GM12878 (cell line): ENCODE measurements at regions not wholly inside any gene's neighbourhood (a gene's known extent, or its start where the extent isn't known, plus 50 kb on each side); places are given as distances from the start of the nearest gene placed in this dataset.

Source experiments
- ATAC-seq: fragments of 200-7000 bp; cut with Tn5 transposase; 3 replicates; pipeline ENCODE4 v1.9.1; 2020; ENCODE audit warnings: mild to moderate bottlenecking, moderate library complexity
- BruUV-seq: library from RNA; stranded (reverse); fragments of 400-500 nt; replicated peaks from 2 replicates; lab custom pipeline; 2021; lab: Mats Ljungman, UMichigan
- CTCF ChIA-PET: fragments of 300-600 bp; sonication (Branson Sonifier 250); formaldehyde crosslinking; extraction: SDS; loops from one replicate; lab custom pipeline; 2021; ENCODE audit warnings: inconsistent platforms; lab: Yijun Ruan, JAX
- POLR2A ChIA-PET: fragments of 350-600 bp; formaldehyde crosslinking; extraction: SDS; loops from one replicate; lab custom pipeline; 2021; ENCODE audit warnings: inconsistent platforms; lab: Charles Lee
- RAD21 ChIA-PET: fragments of 300-600 bp; sonication (Branson Sonifier 250); formaldehyde crosslinking; loops from one replicate; lab custom pipeline; 2023; ENCODE audit warnings: antibody characterized with exemption; ENCODE audit not compliant: unreplicated experiment; lab: Charles Lee
- SMC1A ChIA-PET: fragments of 300-600 bp; sonication (Branson Sonifier 250); formaldehyde crosslinking; loops from one replicate; lab custom pipeline; 2023; ENCODE audit not compliant: unreplicated experiment, uncharacterized antibody; lab: Charles Lee
- DNase-seq: peaks from one replicate; pipeline ENCODE4 v3.0.0-alpha.2; 2011; ENCODE audit warnings: low read depth, low spot score
- FAIRE-seq: peaks from 3 replicates; lab custom pipeline; 2011; peaks lifted over from hg19 to GRCh38; lab: Jason Lieb, UNC
- H2AFZ ChIP-seq: 2 replicates; pipeline ENCODE4 v1.6.0; 2011; ENCODE audit warnings: low read depth, low read length, control low read depth; ENCODE audit not compliant: control insufficient read depth
- H3K27ac ChIP-seq: 2 replicates; pipeline ENCODE4 v1.5.1; 2011; ENCODE audit warnings: control low read depth; ENCODE audit not compliant: control insufficient read depth, insufficient read depth
- H3K27me3 ChIP-seq, 2 experiments: replicated peaks in 1 of 2; 2 replicates each; pipeline versions ENCODE4 v1.6.0 to v1.6.1; 2011; ENCODE audit warnings: low read length in 1 of 2; ENCODE audit not compliant: control insufficient read depth in 2 of 2, insufficient read depth in 2 of 2
- H3K36me3 ChIP-seq, 2 experiments: 2 replicates each; pipeline ENCODE4 v1.5.1; 2011; ENCODE audit warnings: low read length in 1 of 2; ENCODE audit not compliant: control insufficient read depth in 2 of 2, insufficient read depth in 2 of 2
- H3K4me1 ChIP-seq: 2 replicates; pipeline ENCODE4 v1.6.1; 2011; ENCODE audit warnings: mild to moderate bottlenecking, low read length, moderate library complexity, mixed read lengths; ENCODE audit not compliant: control insufficient read depth, insufficient read depth
- H3K4me2 ChIP-seq: 2 replicates; pipeline ENCODE4 v1.6.0; 2011; ENCODE audit warnings: control low read depth; ENCODE audit not compliant: control insufficient read depth, insufficient read depth
- H3K4me3 ChIP-seq: fragments of 200-600 bp; sonication (generic); 2 replicates; pipeline ENCODE4 v1.5.1; 2016
- H3K79me2 ChIP-seq: 2 replicates; pipeline ENCODE4 v1.6.0; 2011; ENCODE audit warnings: low read length; ENCODE audit not compliant: control insufficient read depth, insufficient read depth
- H3K9ac ChIP-seq: 2 replicates; pipeline ENCODE4 v1.8.0; 2011; ENCODE audit warnings: low read length, control low read depth, mixed read lengths; ENCODE audit not compliant: control insufficient read depth, insufficient read depth
- H3K9me3 ChIP-seq: replicated peaks from 3 replicates; pipeline ENCODE4 v1.5.1; 2011; ENCODE audit warnings: mild to moderate bottlenecking, low read length; ENCODE audit not compliant: control insufficient read depth, insufficient read depth
- H4K20me1 ChIP-seq: 2 replicates; pipeline ENCODE4 v1.6.0; 2011; ENCODE audit not compliant: control insufficient read depth, insufficient read depth
- IKZF1 ChIP-seq: fragments of 450-650 bp; conservative IDR thresholded peaks from 2 replicates; pipeline ENCODE4 v1.6.1; 2017; ENCODE audit warnings: antibody characterized with exemption, mild to moderate bottlenecking
- MYB ChIP-seq: fragments of 150-350 bp; IDR thresholded peaks from 2 replicates; pipeline ENCODE4 v1.6.1; 2014; ENCODE audit warnings: mild to moderate bottlenecking, low read depth, low read length, borderline replicate concordance
- NR2C2 ChIP-seq: IDR thresholded peaks from 2 replicates; pipeline ENCODE4 v1.6.1; 2011; ENCODE audit warnings: borderline replicate concordance, low read depth; ENCODE audit not compliant: control insufficient read depth, insufficient read length
- RELB ChIP-seq: fragments of 450-650 bp; IDR thresholded peaks from 2 replicates; pipeline ENCODE4 v1.6.1; 2017; ENCODE audit warnings: low read depth, mild to moderate bottlenecking, moderate library complexity
- YBX1 ChIP-seq: fragments of 450-650 bp; IDR thresholded peaks from 2 replicates; pipeline ENCODE4 v1.6.1; 2016; ENCODE audit warnings: antibody characterized with exemption
- ZNF24 ChIP-seq: fragments of 450-650 bp; IDR thresholded peaks from 2 replicates; pipeline ENCODE4 v1.6.1; 2017; ENCODE audit warnings: antibody characterized with exemption, mild to moderate bottlenecking
- WGBS: methylation state at CpG from one replicate; pipeline ENCODE4 v1.1.6; 2016; ENCODE audit warnings: low lambda C conversion rate; ENCODE audit not compliant: insufficient replicate concordance, insufficient coverage; ENCODE audit errors: missing lambda C conversion rate; 5-methylcytosine and 5-hydroxymethylcytosine counted together
- in situ Hi-C: fragments of 300-500 bp; cut with MboI; formaldehyde crosslinking; loops from 9 replicates; pipeline ENCODE4 v1.14.3; 2018; ENCODE audit warnings: mixed read lengths
- intact Hi-C: fragments of 100-400 bp; cut with micrococcal nuclease; formaldehyde crosslinking; loops from one replicate; pipeline ENCODE4 v1.14.2; 2022; ENCODE audit not compliant: unreplicated experiment

- CTCF ChIA-PET, result no interaction called here
- H3K79me2 ChIP-seq, result no peaks in the 10 kb centered on the region
- TF ChIP-seq ZNF24 (no peak), RELB (no peak), YBX1 (no peak), NR2C2 (no peak), MYB (no peak), IKZF1 (no peak)
- TF ChIP-seq, all 136 proteins: peak for 0
- H3K27ac ChIP-seq, result no peak overlapping the region
- RAD21 ChIA-PET, result no interaction called here
- FAIRE-seq (no peak), DNase-seq (no peak), ATAC-seq (no peak)
- H3K36me3 ChIP-seq, result no peaks in the 10 kb centered on the region
- SMC1A ChIA-PET, result interaction anchor here (0.6 to 0.7 kb wide), 2 partner anchors 84 to 290 kb away, joined by 3 to 4 read pairs; no protein-coding TSS in a partner anchor
- H2AFZ ChIP-seq, result no peak overlapping the region
- WGBS, result 55% methylated on average over 16 of the region's 16 CpGs
- intact Hi-C loops, result loop anchor here (10.0 kb wide), 1 partner anchor 386 kb away; no protein-coding TSS in a partner anchor
- H3K27me3 ChIP-seq, result no peaks in the 10 kb centered on the region
- H3K9ac ChIP-seq, result no peak overlapping the region
- H3K4me1 ChIP-seq, result peaks cover 2% of the 10 kb centered on the region; the same call in 1 of the 2 replicates
- in situ Hi-C loops, result no loop called here
- POLR2A ChIA-PET, result no interaction called here
- no peaks in the 10 kb centered on the region for H4K20me1 ChIP-seq
- peaks cover 10% of the 10 kb centered on the region; the same call in 2 of the 3 replicates for H3K9me3 ChIP-seq
- H3K4me2 ChIP-seq, result no peak overlapping the region
- no peak overlapping the region for H3K4me3 ChIP-seq
- BruUV-seq, result no TSS peak
Observed at GRCh38 chr7:69438584-69439412, 159.5 kb upstream of the AUTS2 start.
